ENCODE measurements at regions not wholly inside any gene's neighbourhood (a gene's known extent, or its start where the extent isn't known, plus 50 kb on each side); places are given as distances from the start of the nearest gene placed in this dataset.
"Not testable (repeated sequence)": the region's sequence is repeated elsewhere in the genome, so short reads cannot be mapped to it uniquely, and the experiment has no call there.

GRCh38 chr11:87572881-87573280, 535.1 kb downstream of the TMEM135 start:
- H3K9me3 ChIP-seq (ENCODE audit: control insufficient read depth, low read length, poor library complexity, severe bottlenecking), result no peaks in the 10 kb centered on the region
- H3K4me1 Mint-ChIP-seq, result no peaks in the 10 kb centered on the region
- no peaks in the 10 kb centered on the region for H3K36me3 Mint-ChIP-seq (ENCODE audit: low read depth)
- H3K27ac Mint-ChIP-seq, result no peak overlapping the region
- no peaks in the 10 kb centered on the region for H3K27me3 Mint-ChIP-seq
- H3K4me3 Mint-ChIP-seq, result no peak overlapping the region
- ATAC-seq (no peak), DNase-seq (no peak)

- H3K4me1 Mint-ChIP-seq, result no peaks in the 10 kb centered on the region
- ATAC-seq (no peak), DNase-seq (no peak)
- H3K4me3 Mint-ChIP-seq, result no peak overlapping the region
- no peaks in the 10 kb centered on the region for H3K27me3 Mint-ChIP-seq
- no peaks in the 10 kb centered on the region for H3K9me3 ChIP-seq (ENCODE audit: control insufficient read depth, low read length, poor library complexity, severe bottlenecking)
- no peaks in the 10 kb centered on the region for H3K36me3 Mint-ChIP-seq (ENCODE audit: low read depth)
- H3K27ac Mint-ChIP-seq, result no peak overlapping the region
These were observed 522.6 kb downstream of the TMEM135 start for GRCh38 chr11:87560352-87560751.

- H3K27ac Mint-ChIP-seq; DNase-seq; H3K36me3 Mint-ChIP-seq (ENCODE audit: low read depth); H3K4me1 Mint-ChIP-seq; H3K27me3 Mint-ChIP-seq; ATAC-seq; H3K9me3 ChIP-seq (ENCODE audit: control insufficient read depth, low read length, poor library complexity, severe bottlenecking); H3K4me3 Mint-ChIP-seq: not testable (repeated sequence)
These were observed 522.1 kb downstream of the TMEM135 start for GRCh38 chr11:87559852-87560251.

- DNase-seq (no peak), ATAC-seq (no peak)
- H3K27ac Mint-ChIP-seq, result no peak overlapping the region
- H3K36me3 Mint-ChIP-seq (ENCODE audit: low read depth), result no peaks in the 10 kb centered on the region
- no peaks in the 10 kb centered on the region for H3K27me3 Mint-ChIP-seq
- no peaks in the 10 kb centered on the region for H3K9me3 ChIP-seq (ENCODE audit: control insufficient read depth, low read length, poor library complexity, severe bottlenecking)
- H3K4me1 Mint-ChIP-seq, result no peaks in the 10 kb centered on the region
- H3K4me3 Mint-ChIP-seq, result no peak overlapping the region
These were observed 517.4 kb downstream of the TMEM135 start for GRCh38 chr11:87555101-87555500.

- Mint-ChIP-seq H3K4me3 (no peak overlapping the region), H3K27me3 (no peaks in the 10 kb centered on the region), H3K27ac (no peak overlapping the region), H3K4me1 (no peaks in the 10 kb centered on the region), H3K36me3 (ENCODE audit: low read depth) (no peaks in the 10 kb centered on the region)
- ATAC-seq (no peak), DNase-seq (no peak)
- no peaks in the 10 kb centered on the region for H3K9me3 ChIP-seq (ENCODE audit: control insufficient read depth, low read length, poor library complexity, severe bottlenecking)
These were observed 511.1 kb downstream of the TMEM135 start for GRCh38 chr11:87548797-87549196.

GRCh38 chr11:87545858-87546257, 508.1 kb downstream of the TMEM135 start:
- ATAC-seq (no peak), DNase-seq (no peak)
- H3K9me3 ChIP-seq (ENCODE audit: control insufficient read depth, low read length, poor library complexity, severe bottlenecking), result no peaks in the 10 kb centered on the region
- no peaks in the 10 kb centered on the region for H3K27me3 Mint-ChIP-seq
- H3K27ac Mint-ChIP-seq, result no peak overlapping the region
- H3K4me1 Mint-ChIP-seq, result no peaks in the 10 kb centered on the region
- no peak overlapping the region for H3K4me3 Mint-ChIP-seq
- H3K36me3 Mint-ChIP-seq (ENCODE audit: low read depth), result no peaks in the 10 kb centered on the region

- no peaks in the 10 kb centered on the region for H3K9me3 ChIP-seq (ENCODE audit: control insufficient read depth, low read length, poor library complexity, severe bottlenecking)
- no peaks in the 10 kb centered on the region for H3K4me1 Mint-ChIP-seq
- DNase-seq, result no peak
- no peak for ATAC-seq
- no peaks in the 10 kb centered on the region for H3K27me3 Mint-ChIP-seq
- no peak overlapping the region for H3K4me3 Mint-ChIP-seq
- H3K36me3 Mint-ChIP-seq (ENCODE audit: low read depth), result no peaks in the 10 kb centered on the region
- no peak overlapping the region for H3K27ac Mint-ChIP-seq
These were observed 501.9 kb downstream of the TMEM135 start for GRCh38 chr11:87539596-87539995.

GRCh38 chr11:87536565-87536964, 498.8 kb downstream of the TMEM135 start:
- Mint-ChIP-seq H3K36me3 (ENCODE audit: low read depth) (no peaks in the 10 kb centered on the region), H3K27ac (no peak overlapping the region)
- ATAC-seq, result no peak

GRCh38 chr11:87536016-87536415, 498.3 kb downstream of the TMEM135 start:
- H3K36me3 Mint-ChIP-seq (ENCODE audit: low read depth), result no peaks in the 10 kb centered on the region
- ATAC-seq (no peak), DNase-seq (no peak)
- H3K4me3 Mint-ChIP-seq, result no peak overlapping the region
- no peaks in the 10 kb centered on the region for H3K9me3 ChIP-seq (ENCODE audit: control insufficient read depth, low read length, poor library complexity, severe bottlenecking)
- H3K27me3 Mint-ChIP-seq, result no peaks in the 10 kb centered on the region
- H3K27ac Mint-ChIP-seq, result no peak overlapping the region
- H3K4me1 Mint-ChIP-seq, result no peaks in the 10 kb centered on the region

More at GRCh38 chr11:87536565-87536964, 498.8 kb downstream of the TMEM135 start:
- DNase-seq, result no peak
- no peak overlapping the region for H3K4me3 Mint-ChIP-seq
- no peaks in the 10 kb centered on the region for H3K9me3 ChIP-seq (ENCODE audit: control insufficient read depth, low read length, poor library complexity, severe bottlenecking)
- H3K4me1 Mint-ChIP-seq, result no peaks in the 10 kb centered on the region
- H3K27me3 Mint-ChIP-seq, result no peaks in the 10 kb centered on the region

- no peak for ATAC-seq
These were observed 497.8 kb downstream of the TMEM135 start for GRCh38 chr11:87535513-87535912.

DNA sequence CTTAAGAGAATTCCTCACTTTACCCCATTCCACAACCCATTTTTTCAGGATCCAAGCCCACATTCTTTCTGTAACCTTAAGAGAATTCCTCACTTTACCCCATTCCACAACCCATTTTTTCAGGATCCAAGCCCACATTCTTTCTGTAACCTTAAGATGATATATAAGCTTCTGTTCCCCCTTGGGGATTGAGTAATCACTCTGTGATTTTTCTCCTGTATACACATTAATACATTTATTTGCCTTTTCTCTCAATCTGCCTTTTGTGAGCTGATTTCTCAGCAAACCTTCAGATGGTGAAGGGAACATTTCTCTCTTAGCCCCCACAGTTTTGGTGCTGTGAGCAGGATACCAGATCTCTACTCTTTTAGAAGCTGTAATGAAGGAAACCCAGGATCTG, 494.1 kb downstream of the TMEM135 start:
- not testable (repeated sequence) for H3K36me3 Mint-ChIP-seq (ENCODE audit: low read depth); H3K4me3 Mint-ChIP-seq; H3K27me3 Mint-ChIP-seq; H3K9me3 ChIP-seq (ENCODE audit: control insufficient read depth, low read length, poor library complexity, severe bottlenecking); H3K4me1 Mint-ChIP-seq; ATAC-seq; DNase-seq; H3K27ac Mint-ChIP-seq

More at GRCh38 chr11:87535513-87535912, 497.8 kb downstream of the TMEM135 start:
- DNase-seq, result no peak
- H3K27ac Mint-ChIP-seq, result no peak overlapping the region
- no peaks in the 10 kb centered on the region for H3K36me3 Mint-ChIP-seq (ENCODE audit: low read depth)
- no peaks in the 10 kb centered on the region for H3K27me3 Mint-ChIP-seq
- no peak overlapping the region for H3K4me3 Mint-ChIP-seq
- no peaks in the 10 kb centered on the region for H3K9me3 ChIP-seq (ENCODE audit: control insufficient read depth, low read length, poor library complexity, severe bottlenecking)
- no peaks in the 10 kb centered on the region for H3K4me1 Mint-ChIP-seq

- ATAC-seq (no peak), DNase-seq (no peak)
- no peak overlapping the region for H3K4me3 Mint-ChIP-seq
- H3K9me3 ChIP-seq (ENCODE audit: control insufficient read depth, low read length, poor library complexity, severe bottlenecking), result no peaks in the 10 kb centered on the region
- H3K4me1 Mint-ChIP-seq, result no peaks in the 10 kb centered on the region
- no peak overlapping the region for H3K27ac Mint-ChIP-seq
- no peaks in the 10 kb centered on the region for H3K27me3 Mint-ChIP-seq
- H3K36me3 Mint-ChIP-seq (ENCODE audit: low read depth), result no peaks in the 10 kb centered on the region
These were observed 491.8 kb downstream of the TMEM135 start for GRCh38 chr11:87529486-87529885.

DNA sequence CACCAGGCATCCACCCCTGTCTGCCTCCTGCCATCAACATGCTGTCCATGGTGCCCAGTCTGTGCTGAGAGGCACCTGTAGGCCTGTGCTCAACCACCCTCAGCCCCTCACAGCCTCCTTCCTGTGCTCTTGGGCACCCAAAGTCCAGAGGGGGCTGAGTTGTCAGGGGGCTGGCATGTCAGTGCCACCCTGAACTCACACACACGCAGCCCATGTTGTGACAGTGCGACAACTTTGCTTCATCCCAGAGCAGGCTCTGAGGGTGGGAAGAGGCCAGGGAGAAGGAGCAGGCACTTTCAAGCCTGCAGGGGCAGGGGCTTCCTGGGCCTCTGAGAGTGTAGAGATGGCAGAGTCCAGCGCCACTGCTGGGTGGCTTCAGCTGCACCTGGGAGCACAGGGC, 491.0 kb downstream of the TMEM135 start:
- no peak for ATAC-seq
- Mint-ChIP-seq H3K4me3 (no peak overlapping the region), H3K27ac (no peak overlapping the region), H3K4me1 (no peaks in the 10 kb centered on the region), H3K36me3 (ENCODE audit: low read depth) (no peaks in the 10 kb centered on the region), H3K27me3 (no peaks in the 10 kb centered on the region)
- H3K9me3 ChIP-seq (ENCODE audit: control insufficient read depth, low read length, poor library complexity, severe bottlenecking), result no peaks in the 10 kb centered on the region
- DNase-seq, result no peak

- Mint-ChIP-seq H3K27ac (no peak overlapping the region), H3K4me3 (no peak overlapping the region), H3K27me3 (no peaks in the 10 kb centered on the region), H3K4me1 (no peaks in the 10 kb centered on the region), H3K36me3 (ENCODE audit: low read depth) (no peaks in the 10 kb centered on the region)
- no peak for DNase-seq
- no peaks in the 10 kb centered on the region for H3K9me3 ChIP-seq (ENCODE audit: control insufficient read depth, low read length, poor library complexity, severe bottlenecking)
- ATAC-seq, result no peak
These were observed 485.5 kb downstream of the TMEM135 start for GRCh38 chr11:87523276-87523675.

DNA sequence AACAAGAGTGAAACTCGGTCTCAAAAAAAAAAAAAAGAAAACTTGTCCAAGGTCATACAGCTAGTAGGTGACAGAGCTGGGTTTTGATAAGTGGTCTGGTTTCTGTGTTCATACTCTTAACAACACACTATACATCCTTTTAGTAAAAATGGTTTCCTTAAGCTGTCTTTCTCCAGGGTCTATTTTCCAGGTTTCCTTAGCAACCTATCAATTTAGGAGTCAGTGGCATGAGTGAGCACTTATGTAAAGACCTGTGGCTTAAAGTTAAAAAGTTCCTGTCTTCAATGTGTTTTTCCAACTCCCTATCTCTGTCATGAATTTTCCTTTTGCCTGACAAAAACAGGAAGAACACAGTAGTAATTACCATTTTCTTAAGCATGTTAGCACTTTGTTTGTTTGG, 480.5 kb downstream of the TMEM135 start:
- H3K36me3 Mint-ChIP-seq (ENCODE audit: low read depth), result no peaks in the 10 kb centered on the region
- no peaks in the 10 kb centered on the region for H3K4me1 Mint-ChIP-seq
- H3K4me3 Mint-ChIP-seq, result no peak overlapping the region
- no peaks in the 10 kb centered on the region for H3K9me3 ChIP-seq (ENCODE audit: control insufficient read depth, low read length, poor library complexity, severe bottlenecking)
- H3K27ac Mint-ChIP-seq, result no peak overlapping the region
- ATAC-seq, result no peak
- no peaks in the 10 kb centered on the region for H3K27me3 Mint-ChIP-seq
- no peak for DNase-seq

Data from T-helper 17 cell (primary cell).